ENCODE measurements at regions not wholly inside any gene's neighbourhood (a gene's known extent, or its start where the extent isn't known, plus 50 kb on each side); places are given as distances from the start of the nearest gene placed in this dataset.

GRCh38 chr4:37188100-37188499 is 56.4 kb upstream of the NWD2 start:
- TF ChIP-seq POLR2A (IDR thresholded peaks at IDR 0.05) (no peak), POLR2AphosphoS5 (IDR thresholded peaks at IDR 0.05) (no peak)
